GM21723 (cell line): ENCODE measurements at regions not wholly inside any gene's neighbourhood (a gene's known extent, or its start where the extent isn't known, plus 50 kb on each side); places are given as distances from the start of the nearest gene placed in this dataset.

Experiments
- ATAC-seq: cut with Tn5 transposase; IDR thresholded peaks from one replicate; pipeline ENCODE4 v1.9.1; 2021; ENCODE audit warnings: mild to moderate bottlenecking, moderate library complexity; ENCODE audit not compliant: unreplicated experiment

- ATAC-seq, result no peak
Measured at GRCh38 chr16:79498928-79499327, 101.6 kb downstream of the MAF start.

GRCh38 chr16:79497606-79498350 lies 102.8 kb downstream of the MAF start:
- no peak for ATAC-seq

GRCh38 chr16:79493911-79494310 lies 106.6 kb downstream of the MAF start:
- ATAC-seq, result no peak

- no peak for ATAC-seq
Measured at GRCh38 chr16:79492036-79492435, 108.5 kb downstream of the MAF start.

- no peak for ATAC-seq
Measured at GRCh38 chr16:79485020-79485419, 115.5 kb downstream of the MAF start.

- no peak for ATAC-seq
Measured at GRCh38 chr16:79484237-79484636, 116.3 kb downstream of the MAF start.

GRCh38 chr16:79483336-79483735 lies 117.2 kb downstream of the MAF start:
- ATAC-seq, result no peak

GRCh38 chr16:79482011-79482410 lies 118.5 kb downstream of the MAF start:
- ATAC-seq, result no peak

- no peak for ATAC-seq
Measured at GRCh38 chr16:79480929-79481328, 119.6 kb downstream of the MAF start.

- no peak for ATAC-seq
Measured at GRCh38 chr16:79480056-79480455, 120.5 kb downstream of the MAF start.

GRCh38 chr16:79476580-79476979 lies 124.0 kb downstream of the MAF start:
- no peak for ATAC-seq

- ATAC-seq, result no peak
Measured at GRCh38 chr16:79475841-79476240, 124.7 kb downstream of the MAF start.

- ATAC-seq, result no peak
Measured at GRCh38 chr16:79473456-79473855, 127.1 kb downstream of the MAF start.

- ATAC-seq, result no peak
Measured at GRCh38 chr16:79472426-79472825, 128.1 kb downstream of the MAF start.

GRCh38 chr16:79469999-79470398 lies 130.5 kb downstream of the MAF start:
- no peak for ATAC-seq

GRCh38 chr16:79468631-79469030 lies 131.9 kb downstream of the MAF start:
- no peak for ATAC-seq

- no peak for ATAC-seq
Measured at GRCh38 chr16:79468121-79468552, 132.4 kb downstream of the MAF start.

- ATAC-seq, result no peak
Measured at GRCh38 chr16:79466111-79466510, 134.4 kb downstream of the MAF start.

GRCh38 chr16:79463841-79464240 lies 136.7 kb downstream of the MAF start:
- ATAC-seq, result no peak

- no peak for ATAC-seq
Measured at GRCh38 chr16:79456036-79456435, 144.5 kb downstream of the MAF start.

- no peak for ATAC-seq
Measured at GRCh38 chr16:79452671-79453070, 147.9 kb downstream of the MAF start.

GRCh38 chr16:79451196-79451816 lies 149.2 kb downstream of the MAF start:
- peak; percentile 81 for ATAC-seq

GRCh38 chr16:79449900-79450299 lies 150.6 kb downstream of the MAF start:
- no peak for ATAC-seq
